ENCODE measurements at regions not wholly inside any gene's neighbourhood (a gene's known extent, or its start where the extent isn't known, plus 50 kb on each side); places are given as distances from the start of the nearest gene placed in this dataset.

- H3K27ac ChIP-seq: no peak overlapping the region
- H3K4me1 ChIP-seq: no peaks in the 10 kb centered on the region
- FAIRE-seq: no peak
- no peak overlapping the region for H3K4me3 ChIP-seq
- DNase-seq: no peak
- H3K36me3 ChIP-seq: no peaks in the 10 kb centered on the region
- no peak for ATAC-seq
- H3K9me3 ChIP-seq: no peaks in the 10 kb centered on the region
- H3K27me3 ChIP-seq: no peaks in the 10 kb centered on the region
- whole genome bisulfite sequencing, 2 donors: 66 to 73% methylated on average over 2 of the region's 2 CpGs
- no peak for TF ChIP-seq CTCF (IDR thresholded peaks at IDR 0.05)
- intact Hi-C loops (cut with DNase I): no loop called here
These were observed 245.9 kb upstream of the LMCD1 start for GRCh38 chr3:8255725-8256124.

GRCh38 chr3:8256441-8257071, 245.1 kb upstream of the LMCD1 start:
- DNase-seq (no peak), FAIRE-seq (no peak), ATAC-seq (peak in 1 of 4 donors; percentile 25)
- TF ChIP-seq CTCF (IDR thresholded peaks at IDR 0.05): no peak
- WGBS, 2 donors: 54 to 67% methylated on average over 3 of the region's 3 CpGs
- Histone ChIP-seq H3K9me3 (peaks cover 0 to 5% (median 0%) of the 10 kb centered on the region in 4 donors), H3K36me3 (no peaks in the 10 kb centered on the region), H3K4me1 (no peaks in the 10 kb centered on the region), H3K27me3 (no peaks in the 10 kb centered on the region), H3K4me3 (no peak overlapping the region), H3K27ac (no peak overlapping the region)
- intact Hi-C loops (cut with DNase I): no loop called here

GRCh38 chr3:8261018-8261417, 240.6 kb upstream of the LMCD1 start:
- intact Hi-C loops (cut with DNase I): no loop called here
- Histone ChIP-seq H3K4me1 (no peaks in the 10 kb centered on the region), H3K9me3 (peaks cover 0 to 5% (median 0%) of the 10 kb centered on the region in 4 donors), H3K27ac (no peak overlapping the region), H3K36me3 (no peaks in the 10 kb centered on the region), H3K4me3 (no peak overlapping the region), H3K27me3 (no peaks in the 10 kb centered on the region)
- TF ChIP-seq CTCF (IDR thresholded peaks at IDR 0.05): no peak
- WGBS, 2 donors: 70 to 91% methylated on average over 2 of the region's 2 CpGs
- ATAC-seq (no peak), FAIRE-seq (no peak), DNase-seq (no peak)

- no peaks in the 10 kb centered on the region for H3K4me1 ChIP-seq
- no peak for ATAC-seq
- WGBS, 2 donors: 62 to 65% methylated on average over 1 of the region's 1 CpG
- no peak for FAIRE-seq
- H3K9me3 ChIP-seq: no peaks in the 10 kb centered on the region
- intact Hi-C loops (cut with DNase I): no loop called here
- TF ChIP-seq CTCF (IDR thresholded peaks at IDR 0.05): no peak
- H3K27me3 ChIP-seq: no peaks in the 10 kb centered on the region
- H3K27ac ChIP-seq: no peak overlapping the region
- H3K36me3 ChIP-seq: no peaks in the 10 kb centered on the region
- no peak for DNase-seq
- H3K4me3 ChIP-seq: no peak overlapping the region
These were observed 234.9 kb upstream of the LMCD1 start for GRCh38 chr3:8266730-8267131.

GRCh38 chr3:8273479-8273878, 228.1 kb upstream of the LMCD1 start:
- H3K9me3 ChIP-seq: no peaks in the 10 kb centered on the region
- 90 to 94% methylated on average over 5 of the region's 5 CpGs for WGBS, 2 donors
- intact Hi-C loops (cut with DNase I): no loop called here
- H3K27me3 ChIP-seq: no peaks in the 10 kb centered on the region
- no peaks in the 10 kb centered on the region for H3K36me3 ChIP-seq
- no peak for FAIRE-seq
- ATAC-seq: no peak
- H3K27ac ChIP-seq: no peak overlapping the region
- no peaks in the 10 kb centered on the region for H3K4me1 ChIP-seq
- no peak for TF ChIP-seq CTCF (IDR thresholded peaks at IDR 0.05)
- no peak for DNase-seq
- no peak overlapping the region for H3K4me3 ChIP-seq

Data from pancreas (tissue), 10 donors.